Activated CD8-positive, alpha-beta memory T cell treated with anti-CD3 and anti-CD28 coated beads, Interleukin-2, amount 50 U/mL, for 48 hours (primary cell): ENCODE measurements at regions not wholly inside any gene's neighbourhood (a gene's known extent, or its start where the extent isn't known, plus 50 kb on each side); places are given as distances from the start of the nearest gene placed in this dataset.
"Not testable (repeated sequence)": the region's sequence is repeated elsewhere in the genome, so short reads cannot be mapped to it uniquely, and the experiment has no call there.

ENCODE experiments used
- DNase-seq: peaks from one replicate; pipeline ENCODE4 v3.0.0-alpha.2; 2020

- no peak for DNase-seq
Measured at GRCh38 chr2:33712674-33713073, 113.6 kb upstream of the FAM98A start.

GRCh38 chr2:33709951-33710350, 110.9 kb upstream of the FAM98A start:
- no peak for DNase-seq

GRCh38 chr2:33707312-33707711, 108.2 kb upstream of the FAM98A start:
- no peak for DNase-seq

GRCh38 chr2:33706410-33706809, 107.3 kb upstream of the FAM98A start:
- no peak for DNase-seq

- no peak for DNase-seq
Measured at GRCh38 chr2:33704406-33704855, 105.3 kb upstream of the FAM98A start.

- DNase-seq, result no peak
Measured at GRCh38 chr2:33696234-33696633, 97.1 kb upstream of the FAM98A start.

- no peak for DNase-seq
Measured at GRCh38 chr2:33694904-33695303, 95.8 kb upstream of the FAM98A start.

- not testable (repeated sequence) for DNase-seq
Measured at GRCh38 chr2:33690686-33691085, 91.6 kb upstream of the FAM98A start.

- DNase-seq, result no peak
Measured at GRCh38 chr2:33681364-33681757, 82.3 kb upstream of the FAM98A start.

GRCh38 chr2:33680644-33681363, 81.7 kb upstream of the FAM98A start:
- DNase-seq, result no peak

- DNase-seq, result no peak
Measured at GRCh38 chr2:33678436-33678835, 79.3 kb upstream of the FAM98A start.

GRCh38 chr2:33673937-33674336, 74.8 kb upstream of the FAM98A start:
- DNase-seq, result no peak

GRCh38 chr2:33672896-33673295, 73.8 kb upstream of the FAM98A start:
- no peak for DNase-seq

GRCh38 chr2:33672389-33672788, 73.3 kb upstream of the FAM98A start:
- no peak for DNase-seq

- no peak for DNase-seq
Measured at GRCh38 chr2:33671198-33671597, 72.1 kb upstream of the FAM98A start.

GRCh38 chr2:33670392-33670937, 71.4 kb upstream of the FAM98A start:
- DNase-seq, result no peak

GRCh38 chr2:33666879-33667278, 67.8 kb upstream of the FAM98A start:
- DNase-seq, result no peak

- DNase-seq, result no peak
Measured at GRCh38 chr2:33665039-33665438, 65.9 kb upstream of the FAM98A start.

- no peak for DNase-seq
Measured at GRCh38 chr2:33660416-33661123, 61.5 kb upstream of the FAM98A start.

GRCh38 chr2:33655626-33656320, 56.7 kb upstream of the FAM98A start:
- DNase-seq, result no peak

- no peak for DNase-seq
Measured at GRCh38 chr2:33652830-33653229, 53.7 kb upstream of the FAM98A start.

- DNase-seq, result no peak
Measured at GRCh38 chr2:33650171-33650570, 51.1 kb upstream of the FAM98A start.
